ENCODE measurements at regions not wholly inside any gene's neighbourhood (a gene's known extent, or its start where the extent isn't known, plus 50 kb on each side); places are given as distances from the start of the nearest gene placed in this dataset.

DNA sequence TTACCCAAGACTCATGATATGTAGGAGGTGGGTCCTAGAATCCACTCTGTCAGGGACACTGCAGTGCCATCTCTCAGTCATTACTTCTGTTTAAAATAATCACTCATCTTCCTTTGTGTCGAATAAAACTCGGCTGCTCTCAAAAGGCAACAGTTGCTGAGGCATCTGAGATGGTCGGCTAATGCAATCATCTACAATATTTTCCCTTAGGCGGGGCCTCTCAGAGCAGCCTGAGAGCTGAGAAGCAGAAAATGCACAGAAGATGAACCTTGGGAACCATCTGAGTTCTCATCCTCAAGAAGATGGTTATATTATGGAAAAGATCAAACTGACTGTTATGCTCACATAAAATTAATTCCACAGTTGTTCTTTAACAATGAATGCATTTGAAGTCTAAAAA, 1518.2 kb upstream of the TENM4 start:
- RAD21 ChIA-PET (ENCODE audit: unreplicated experiment) = no interaction called here

DNA sequence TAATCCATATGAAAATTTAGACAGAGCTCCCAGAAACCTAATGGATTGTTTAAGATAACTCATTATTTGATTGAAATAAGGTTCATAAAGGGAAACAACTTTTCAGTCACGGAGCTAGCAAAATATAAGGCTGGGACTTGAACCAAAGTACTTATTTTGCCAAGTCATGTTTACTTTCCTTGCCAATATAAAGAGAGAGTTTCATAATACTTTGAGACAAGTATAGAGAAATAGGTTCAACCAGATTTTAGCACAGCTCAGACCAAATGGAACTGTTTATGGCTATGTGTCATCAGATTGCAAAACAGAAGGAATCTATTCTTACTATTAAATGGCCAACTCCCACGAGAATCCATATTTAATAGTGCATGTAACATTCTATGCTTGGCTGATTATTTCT, 1517.5 kb upstream of the TENM4 start:
- no TSS peak for BruUV-seq (replicated peaks)
- ChIA-PET SMC1A (ENCODE audit: uncharacterized antibody, unreplicated experiment) (no interaction called here), CTCF (no interaction called here), RAD21 (ENCODE audit: unreplicated experiment) (no interaction called here), POLR2A (no interaction called here)
- H3K27me3 ChIP-seq (replicated peaks in 1 of 2; ENCODE audit: control insufficient read depth in 2 of 2, insufficient read depth in 2 of 2, low read length in 1 of 2) = no peaks in the 10 kb centered on the region
- H3K36me3 ChIP-seq (ENCODE audit: control insufficient read depth in 2 of 2, insufficient read depth in 2 of 2, low read length in 1 of 2) = no peaks in the 10 kb centered on the region
- H2AFZ ChIP-seq (ENCODE audit: control insufficient read depth, low read depth, low read length) = no peak overlapping the region
- ATAC-seq (no peak), FAIRE-seq (no peak), DNase-seq (ENCODE audit: low read depth, low spot score) (no peak)
- H3K79me2 ChIP-seq (ENCODE audit: control insufficient read depth, insufficient read depth, low read length) = no peaks in the 10 kb centered on the region
- no peaks in the 10 kb centered on the region for H3K9me3 ChIP-seq (replicated peaks; ENCODE audit: control insufficient read depth, insufficient read depth, low read length)
- H3K27ac ChIP-seq (ENCODE audit: control insufficient read depth, insufficient read depth) = no peak overlapping the region
- H3K9ac ChIP-seq (ENCODE audit: control insufficient read depth, insufficient read depth, low read length) = no peak overlapping the region
- H3K4me1 ChIP-seq (ENCODE audit: control insufficient read depth, insufficient read depth, low read length) = no peaks in the 10 kb centered on the region
- no peak overlapping the region for H3K4me2 ChIP-seq (ENCODE audit: control insufficient read depth, insufficient read depth)
- WGBS (ENCODE audit: insufficient coverage, insufficient replicate concordance, low lambda C conversion rate, missing lambda C conversion rate) = 0% methylated on average over 2 of the region's 2 CpGs
- intact Hi-C loops (cut with micrococcal nuclease; ENCODE audit: unreplicated experiment) (no loop called here), in situ Hi-C loops (cut with MboI) (no loop called here)
- no peaks in the 10 kb centered on the region for H4K20me1 ChIP-seq (ENCODE audit: control insufficient read depth, insufficient read depth)
- H3K4me3 ChIP-seq = no peak overlapping the region
- TF ChIP-seq, protein P1, sequence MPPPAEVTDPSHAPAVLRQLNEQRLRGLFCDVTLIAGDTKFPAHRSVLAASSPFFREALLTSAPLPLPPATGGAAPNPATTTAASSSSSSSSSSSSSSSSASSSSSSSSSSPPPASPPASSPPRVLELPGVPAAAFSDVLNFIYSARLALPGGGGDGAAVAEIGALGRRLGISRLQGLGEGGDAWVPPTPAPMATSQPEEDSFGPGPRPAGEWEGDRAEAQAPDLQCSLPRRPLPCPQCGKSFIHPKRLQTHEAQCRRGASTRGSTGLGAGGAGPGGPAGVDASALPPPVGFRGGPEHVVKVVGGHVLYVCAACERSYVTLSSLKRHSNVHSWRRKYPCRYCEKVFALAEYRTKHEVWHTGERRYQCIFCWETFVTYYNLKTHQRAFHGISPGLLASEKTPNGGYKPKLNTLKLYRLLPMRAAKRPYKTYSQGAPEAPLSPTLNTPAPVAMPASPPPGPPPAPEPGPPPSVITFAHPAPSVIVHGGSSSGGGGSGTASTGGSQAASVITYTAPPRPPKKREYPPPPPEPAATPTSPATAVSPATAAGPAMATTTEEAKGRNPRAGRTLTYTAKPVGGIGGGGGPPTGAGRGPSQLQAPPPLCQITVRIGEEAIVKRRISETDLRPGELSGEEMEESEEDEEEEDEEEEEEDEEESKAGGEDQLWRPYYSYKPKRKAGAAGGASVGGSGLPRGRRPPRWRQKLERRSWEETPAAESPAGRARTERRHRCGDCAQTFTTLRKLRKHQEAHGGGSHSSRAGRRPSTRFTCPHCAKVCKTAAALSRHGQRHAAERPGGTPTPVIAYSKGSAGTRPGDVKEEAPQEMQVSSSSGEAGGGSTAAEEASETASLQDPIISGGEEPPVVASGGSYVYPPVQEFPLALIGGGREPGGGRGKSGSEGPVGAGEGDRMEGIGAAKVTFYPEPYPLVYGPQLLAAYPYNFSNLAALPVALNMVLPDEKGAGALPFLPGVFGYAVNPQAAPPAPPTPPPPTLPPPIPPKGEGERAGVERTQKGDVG (CRISPR knock-in tag; IDR thresholded peaks at IDR 0.05) = no peak
- TF ChIP-seq EZH2 (IDR thresholded peaks at IDR 0.05; ENCODE audit: borderline replicate concordance, control insufficient read depth, low read depth, low read length) (no peak), SMARCA5 (IDR thresholded peaks at IDR 0.05) (no peak), SREBF2 (IDR thresholded peaks at IDR 0.05; ENCODE audit: low read length) (no peak), TCF3 (IDR thresholded peaks at IDR 0.05; ENCODE audit: borderline replicate concordance, insufficient read depth, low read depth, low read length) (no peak), SRF (IDR thresholded peaks at IDR 0.05; ENCODE audit: low read depth in 2 of 2, low read length in 2 of 2) (no peak), TCF7 (IDR thresholded peaks at IDR 0.05; ENCODE audit: borderline replicate concordance) (no peak)
- TF ChIP-seq, protein P2, sequence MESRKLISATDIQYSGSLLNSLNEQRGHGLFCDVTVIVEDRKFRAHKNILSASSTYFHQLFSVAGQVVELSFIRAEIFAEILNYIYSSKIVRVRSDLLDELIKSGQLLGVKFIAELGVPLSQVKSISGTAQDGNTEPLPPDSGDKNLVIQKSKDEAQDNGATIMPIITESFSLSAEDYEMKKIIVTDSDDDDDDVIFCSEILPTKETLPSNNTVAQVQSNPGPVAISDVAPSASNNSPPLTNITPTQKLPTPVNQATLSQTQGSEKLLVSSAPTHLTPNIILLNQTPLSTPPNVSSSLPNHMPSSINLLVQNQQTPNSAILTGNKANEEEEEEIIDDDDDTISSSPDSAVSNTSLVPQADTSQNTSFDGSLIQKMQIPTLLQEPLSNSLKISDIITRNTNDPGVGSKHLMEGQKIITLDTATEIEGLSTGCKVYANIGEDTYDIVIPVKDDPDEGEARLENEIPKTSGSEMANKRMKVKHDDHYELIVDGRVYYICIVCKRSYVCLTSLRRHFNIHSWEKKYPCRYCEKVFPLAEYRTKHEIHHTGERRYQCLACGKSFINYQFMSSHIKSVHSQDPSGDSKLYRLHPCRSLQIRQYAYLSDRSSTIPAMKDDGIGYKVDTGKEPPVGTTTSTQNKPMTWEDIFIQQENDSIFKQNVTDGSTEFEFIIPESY (IDR thresholded peaks at IDR 0.05) = no peak
- TF ChIP-seq, protein P3, sequence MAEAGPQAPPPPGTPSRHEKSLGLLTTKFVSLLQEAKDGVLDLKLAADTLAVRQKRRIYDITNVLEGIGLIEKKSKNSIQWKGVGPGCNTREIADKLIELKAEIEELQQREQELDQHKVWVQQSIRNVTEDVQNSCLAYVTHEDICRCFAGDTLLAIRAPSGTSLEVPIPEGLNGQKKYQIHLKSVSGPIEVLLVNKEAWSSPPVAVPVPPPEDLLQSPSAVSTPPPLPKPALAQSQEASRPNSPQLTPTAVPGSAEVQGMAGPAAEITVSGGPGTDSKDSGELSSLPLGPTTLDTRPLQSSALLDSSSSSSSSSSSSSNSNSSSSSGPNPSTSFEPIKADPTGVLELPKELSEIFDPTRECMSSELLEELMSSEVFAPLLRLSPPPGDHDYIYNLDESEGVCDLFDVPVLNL (IDR thresholded peaks at IDR 0.05; ENCODE audit: low read depth, low read length) = no peak

More for the DNA sequence above, 1518.2 kb upstream of the TENM4 start:
- no peak overlapping the region for H3K4me3 ChIP-seq
- intact Hi-C loops (cut with micrococcal nuclease; ENCODE audit: unreplicated experiment) = no loop called here
- no peaks in the 10 kb centered on the region for H3K79me2 ChIP-seq (ENCODE audit: control insufficient read depth, insufficient read depth, low read length)
- BruUV-seq (replicated peaks) = no TSS peak
- in situ Hi-C loops (cut with MboI) = no loop called here
- TF ChIP-seq, protein P4, sequence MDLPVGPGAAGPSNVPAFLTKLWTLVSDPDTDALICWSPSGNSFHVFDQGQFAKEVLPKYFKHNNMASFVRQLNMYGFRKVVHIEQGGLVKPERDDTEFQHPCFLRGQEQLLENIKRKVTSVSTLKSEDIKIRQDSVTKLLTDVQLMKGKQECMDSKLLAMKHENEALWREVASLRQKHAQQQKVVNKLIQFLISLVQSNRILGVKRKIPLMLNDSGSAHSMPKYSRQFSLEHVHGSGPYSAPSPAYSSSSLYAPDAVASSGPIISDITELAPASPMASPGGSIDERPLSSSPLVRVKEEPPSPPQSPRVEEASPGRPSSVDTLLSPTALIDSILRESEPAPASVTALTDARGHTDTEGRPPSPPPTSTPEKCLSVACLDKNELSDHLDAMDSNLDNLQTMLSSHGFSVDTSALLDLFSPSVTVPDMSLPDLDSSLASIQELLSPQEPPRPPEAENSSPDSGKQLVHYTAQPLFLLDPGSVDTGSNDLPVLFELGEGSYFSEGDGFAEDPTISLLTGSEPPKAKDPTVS (IDR thresholded peaks at IDR 0.05; ENCODE audit: low read depth, low read length) = no peak
- H3K27me3 ChIP-seq (replicated peaks in 1 of 2; ENCODE audit: control insufficient read depth in 2 of 2, insufficient read depth in 2 of 2, low read length in 1 of 2) = no peaks in the 10 kb centered on the region
- ChIA-PET CTCF (no interaction called here), SMC1A (ENCODE audit: uncharacterized antibody, unreplicated experiment) (no interaction called here), POLR2A (no interaction called here)
- FAIRE-seq = no peak
- WGBS (ENCODE audit: insufficient coverage, insufficient replicate concordance, low lambda C conversion rate, missing lambda C conversion rate) = 37% methylated on average over 4 of the region's 4 CpGs
- no peaks in the 10 kb centered on the region for H3K4me1 ChIP-seq (ENCODE audit: control insufficient read depth, insufficient read depth, low read length)
- H4K20me1 ChIP-seq (ENCODE audit: control insufficient read depth, insufficient read depth) = no peaks in the 10 kb centered on the region
- no peak overlapping the region for H3K9ac ChIP-seq (ENCODE audit: control insufficient read depth, insufficient read depth, low read length)
- no peaks in the 10 kb centered on the region for H3K9me3 ChIP-seq (replicated peaks; ENCODE audit: control insufficient read depth, insufficient read depth, low read length)
- no peak for DNase-seq (ENCODE audit: low read depth, low spot score)
- no peak overlapping the region for H3K4me2 ChIP-seq (ENCODE audit: control insufficient read depth, insufficient read depth)
- no peaks in the 10 kb centered on the region for H3K36me3 ChIP-seq (ENCODE audit: control insufficient read depth in 2 of 2, insufficient read depth in 2 of 2, low read length in 1 of 2)
- no peak overlapping the region for H3K27ac ChIP-seq (ENCODE audit: control insufficient read depth, insufficient read depth)
- no peak for ATAC-seq
- H2AFZ ChIP-seq (ENCODE audit: control insufficient read depth, low read depth, low read length) = no peak overlapping the region
